K562 (cell line): ENCODE measurements at regions not wholly inside any gene's neighbourhood (a gene's known extent, or its start where the extent isn't known, plus 50 kb on each side); places are given as distances from the start of the nearest gene placed in this dataset.

Experiments
- ATAC-seq: fragments of 200-7000 bp; cut with Tn5 transposase; 3 replicates; pipeline ENCODE4 v1.9.1; 2020; ENCODE audit warnings: moderate library complexity
- BruUV-seq: library from RNA; stranded (reverse); fragments of 400-500 nt; replicated peaks from 2 replicates; lab custom pipeline; 2021; lab: Mats Ljungman, UMichigan
- CTCF ChIA-PET: fragments of 300-600 bp; formaldehyde crosslinking; extraction: SDS; loops from one replicate; lab custom pipeline; 2021; ENCODE audit warnings: low intra/inter-chr PET ratio; lab: Yijun Ruan, JAX
- POLR2A ChIA-PET: fragments of 300-600, 350-650 bp; sonication (Branson Sonifier 250); formaldehyde crosslinking; extraction: SDS; loops from one replicate; lab custom pipeline; 2021; ENCODE audit warnings: antibody characterized with exemption, inconsistent platforms; lab: Yijun Ruan, JAX
- DNase-seq, 4 experiments: peaks; one replicate each; pipeline versions ENCODE4 v3.0.0 to v3.0.0-alpha.2; 2011 to 2018; ENCODE audit warnings: low spot score in 3 of 4, mixed read lengths in 3 of 4; ENCODE audit errors: extremely low read depth in 1 of 4
- FAIRE-seq: peaks from 2 replicates; lab custom pipeline; 2011; peaks lifted over from hg19 to GRCh38; lab: Jason Lieb, UNC
- H2AFZ ChIP-seq: 2 replicates; pipeline ENCODE4 v1.6.0; 2011; ENCODE audit warnings: low read depth, low read length, control low read depth, inconsistent platforms
- H3K27ac ChIP-seq: fragments of 200-600 bp; 3 replicates; pipeline ENCODE4 v1.8.0; 2011; ENCODE audit warnings: low read depth, mild to moderate bottlenecking, control low read depth, inconsistent platforms, low read length, moderate library complexity, mixed read lengths; ENCODE audit errors: extremely low read depth
- H3K27me3 ChIP-seq, 2 experiments: fragments of 300-600 bp in 1 of 2; 2 replicates in 1 of 2; 3 replicates in 1 of 2; pipeline versions ENCODE4 v1.6.0 to v1.8.0; 2011; ENCODE audit warnings: inconsistent platforms in 2 of 2, low read length in 2 of 2, mild to moderate bottlenecking in 1 of 2, mixed read lengths in 1 of 2, moderate library complexity in 1 of 2; ENCODE audit not compliant: control insufficient read depth in 2 of 2, insufficient read depth in 2 of 2
- H3K36me3 ChIP-seq: fragments of 300-600 bp; 3 replicates; pipeline ENCODE4 v1.8.0; 2011; ENCODE audit warnings: mild to moderate bottlenecking, low read length, inconsistent platforms; ENCODE audit not compliant: control insufficient read depth, insufficient read depth
- H3K4me1 ChIP-seq, 2 experiments: fragments of 200-600 bp in 1 of 2; replicated peaks in 1 of 2; 2 replicates in 1 of 2; 3 replicates in 1 of 2; pipeline versions ENCODE4 v1.5.1 to v1.8.0; 2011; ENCODE audit warnings: inconsistent platforms in 2 of 2, low read length in 2 of 2, mild to moderate bottlenecking in 1 of 2, mixed read lengths in 1 of 2, moderate library complexity in 1 of 2; ENCODE audit not compliant: control insufficient read depth in 2 of 2, insufficient read depth in 2 of 2
- H3K4me2 ChIP-seq: 2 replicates; pipeline ENCODE4 v1.6.1; 2011; ENCODE audit warnings: low read length, control low read depth, inconsistent platforms, mixed read lengths; ENCODE audit not compliant: insufficient read depth
- H3K4me3 ChIP-seq: fragments of 200-600 bp; sonication (generic), shearing (Covaris generic); 2 replicates; pipeline ENCODE4 v1.5.1; 2016; ENCODE audit warnings: control low read depth, inconsistent platforms
- H3K79me2 ChIP-seq: fragments of 200-600 bp; 3 replicates; pipeline ENCODE4 v1.8.0; 2011; ENCODE audit warnings: low read length, inconsistent platforms; ENCODE audit not compliant: control insufficient read depth, insufficient read depth
- H3K9ac ChIP-seq, 2 experiments: 2 replicates each; pipeline versions ENCODE4 v1.6.0 to v1.6.1; 2011; ENCODE audit warnings: low read depth in 2 of 2, low read length in 2 of 2, control low read depth in 1 of 2, inconsistent platforms in 1 of 2, mild to moderate bottlenecking in 1 of 2, mixed read lengths in 1 of 2; ENCODE audit not compliant: insufficient read depth in 1 of 2
- H3K9me1 ChIP-seq: one replicate; pipeline ENCODE4 v1.6.0; 2011; ENCODE audit warnings: inconsistent platforms, mild to moderate bottlenecking, low read length, moderate library complexity; ENCODE audit not compliant: control insufficient read depth, insufficient read depth
- H3K9me3 ChIP-seq: replicated peaks from 2 replicates; pipeline ENCODE4 v1.5.1; 2011; ENCODE audit warnings: low read depth, low read length, inconsistent platforms; ENCODE audit not compliant: control insufficient read depth, insufficient read depth
- H4K20me1 ChIP-seq: replicated peaks from 2 replicates; pipeline ENCODE4 v1.6.1; 2011; ENCODE audit warnings: low read length, inconsistent platforms, mixed read lengths; ENCODE audit not compliant: control insufficient read depth, insufficient read depth
- CREB1 ChIP-seq, 2 experiments: sonication (generic) in 1 of 2; formaldehyde crosslinking in 1 of 2; IDR thresholded peaks; 2 replicates each; pipeline versions ENCODE4 v1.6.1 to v1.8.0; 2012 to 2022; ENCODE audit warnings: inconsistent platforms in 1 of 2, mild to moderate bottlenecking in 1 of 2, missing genetic modification reagents in 1 of 2, moderate library complexity in 1 of 2
- E4F1 ChIP-seq: fragments of 250-450 bp; sonication (Bioruptor Pico); IDR thresholded peaks from 2 replicates; pipeline ENCODE4 v1.5.0; 2021; ENCODE audit warnings: mild to moderate bottlenecking, borderline replicate concordance
- ETV5 ChIP-seq: sonication (generic); formaldehyde crosslinking; IDR thresholded peaks from 2 replicates; pipeline ENCODE4 v1.4.0; 2020; ENCODE audit warnings: low read depth, mild to moderate bottlenecking, missing genetic modification reagents
- FOSL1 ChIP-seq: fragments of 200-800 bp; sonication (Bioruptor generic); conservative IDR thresholded peaks from 2 replicates; pipeline ENCODE4 v1.6.1; 2016; ENCODE audit warnings: missing genetic modification characterization, missing compliant biosample characterization
- GATAD2B ChIP-seq: fragments of 450-650 bp; IDR thresholded peaks from 2 replicates; pipeline ENCODE4 v1.6.1; 2017; ENCODE audit warnings: mild to moderate bottlenecking, borderline replicate concordance
- KDM1A ChIP-seq, 2 experiments: fragments of 450-650 bp; IDR thresholded peaks; 2 replicates each; pipeline ENCODE4 v1.6.1; 2016; ENCODE audit warnings: mild to moderate bottlenecking in 2 of 2
- KLF10 ChIP-seq: fragments of 250-450 bp; sonication (Bioruptor Pico); IDR thresholded peaks from 2 replicates; pipeline ENCODE4 v1.6.1; 2021; ENCODE audit warnings: matching md5 sums
- KLF13 ChIP-seq: fragments of 450-650 bp; IDR thresholded peaks from 2 replicates; pipeline ENCODE4 v1.6.1; 2016; ENCODE audit warnings: missing genetic modification characterization, low read depth, mild to moderate bottlenecking, missing compliant biosample characterization, moderate library complexity, borderline replicate concordance
- NUFIP1 ChIP-seq: fragments of 450-650 bp; IDR thresholded peaks from 2 replicates; pipeline ENCODE4 v1.6.1; 2018; ENCODE audit not compliant: partially characterized antibody
- PML ChIP-seq: IDR thresholded peaks from 2 replicates; pipeline ENCODE4 v1.6.1; 2012; ENCODE audit warnings: low read length, inconsistent platforms
- POLR2B ChIP-seq: fragments of 450-650 bp; IDR thresholded peaks from 2 replicates; pipeline ENCODE4 v1.6.1; 2018; ENCODE audit warnings: low read depth; ENCODE audit not compliant: partially characterized antibody
- PURB ChIP-seq: sonication (generic); formaldehyde crosslinking; IDR thresholded peaks from 2 replicates; pipeline ENCODE4 v1.9.0; 2021; ENCODE audit warnings: low read depth, mild to moderate bottlenecking, missing genetic modification reagents
- THRA ChIP-seq: fragments of 450-650 bp; IDR thresholded peaks from 2 replicates; pipeline ENCODE4 v1.6.1; 2017; ENCODE audit warnings: mild to moderate bottlenecking, moderate library complexity
- YBX1 ChIP-seq: fragments of 450-650 bp; IDR thresholded peaks from 2 replicates; pipeline ENCODE4 v1.7.1; 2016; ENCODE audit warnings: mild to moderate bottlenecking
- WGBS: fragments of 100-300 bp; shearing (Covaris generic); methylation state at CpG from one replicate; pipeline ENCODE4 v1.1.6; 2016; ENCODE audit warnings: low coverage, mixed read lengths; ENCODE audit not compliant: insufficient coverage; ENCODE audit errors: missing lambda C conversion rate; 5-methylcytosine and 5-hydroxymethylcytosine counted together
- in situ Hi-C: fragments of 300-500 bp; cut with MboI; formaldehyde crosslinking; loops from 4 replicates; pipeline ENCODE4 v1.15.0; 2018; ENCODE audit warnings: inconsistent platforms, mixed read lengths
- intact Hi-C: fragments of 100-400 bp; cut with micrococcal nuclease; formaldehyde crosslinking; loops from 2 replicates; pipeline ENCODE4 v1.14.2; 2022
- TF ChIP-seq, protein P1 (sequence below): fragments of 450-650 bp; IDR thresholded peaks from 2 replicates; pipeline ENCODE4 v1.7.1; 2018; ENCODE audit warnings: mild to moderate bottlenecking, low read depth; ENCODE audit not compliant: partially characterized antibody
- TF ChIP-seq, protein P2 (sequence below): fragments of 250-450 bp; sonication (Bioruptor Pico); IDR thresholded peaks from 2 replicates; pipeline ENCODE4 v1.4.0; 2020; ENCODE audit warnings: borderline replicate concordance

DNA sequence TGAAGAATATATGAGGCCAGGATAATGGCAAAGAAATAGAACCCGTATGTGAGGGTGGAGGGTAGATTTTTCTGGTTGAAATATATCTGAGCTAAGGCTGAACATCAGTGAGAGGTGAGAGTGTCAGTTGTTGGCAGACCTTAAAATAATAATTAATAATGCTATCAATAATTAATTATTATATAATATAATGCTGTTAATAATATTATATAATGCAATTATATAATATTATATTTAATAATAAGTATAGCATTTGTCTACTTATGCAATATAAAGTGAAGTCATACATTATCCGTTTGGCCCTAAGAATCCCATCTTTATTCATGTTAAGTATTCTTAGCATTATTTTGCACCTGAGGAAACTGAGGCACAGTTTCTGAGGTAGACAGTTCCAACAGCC lies 269.9 kb upstream of the FZD8 start:
- 0% methylated on average over 2 of the region's 2 CpGs for WGBS
- no peaks in the 10 kb centered on the region for H3K9me1 ChIP-seq
- no peak for FAIRE-seq
- TF ChIP-seq KLF10 (CRISPR knock-in tag), result no peak
- no peak for TF ChIP-seq POLR2B
- no peak for TF ChIP-seq KLF13
- TF ChIP-seq, protein P1, sequence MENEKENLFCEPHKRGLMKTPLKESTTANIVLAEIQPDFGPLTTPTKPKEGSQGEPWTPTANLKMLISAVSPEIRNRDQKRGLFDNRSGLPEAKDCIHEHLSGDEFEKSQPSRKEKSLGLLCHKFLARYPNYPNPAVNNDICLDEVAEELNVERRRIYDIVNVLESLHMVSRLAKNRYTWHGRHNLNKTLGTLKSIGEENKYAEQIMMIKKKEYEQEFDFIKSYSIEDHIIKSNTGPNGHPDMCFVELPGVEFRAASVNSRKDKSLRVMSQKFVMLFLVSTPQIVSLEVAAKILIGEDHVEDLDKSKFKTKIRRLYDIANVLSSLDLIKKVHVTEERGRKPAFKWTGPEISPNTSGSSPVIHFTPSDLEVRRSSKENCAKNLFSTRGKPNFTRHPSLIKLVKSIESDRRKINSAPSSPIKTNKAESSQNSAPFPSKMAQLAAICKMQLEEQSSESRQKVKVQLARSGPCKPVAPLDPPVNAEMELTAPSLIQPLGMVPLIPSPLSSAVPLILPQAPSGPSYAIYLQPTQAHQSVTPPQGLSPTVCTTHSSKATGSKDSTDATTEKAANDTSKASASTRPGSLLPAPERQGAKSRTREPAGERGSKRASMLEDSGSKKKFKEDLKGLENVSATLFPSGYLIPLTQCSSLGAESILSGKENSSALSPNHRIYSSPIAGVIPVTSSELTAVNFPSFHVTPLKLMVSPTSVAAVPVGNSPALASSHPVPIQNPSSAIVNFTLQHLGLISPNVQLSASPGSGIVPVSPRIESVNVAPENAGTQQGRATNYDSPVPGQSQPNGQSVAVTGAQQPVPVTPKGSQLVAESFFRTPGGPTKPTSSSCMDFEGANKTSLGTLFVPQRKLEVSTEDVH, result no peak
- TF ChIP-seq PURB, result no peak
- TF ChIP-seq E4F1 (CRISPR knock-in tag), result no peak
- no peak for TF ChIP-seq PML
- TF ChIP-seq CREB1 (IDR thresholded peaks at IDR 0.05), result no peak
- TF ChIP-seq CREB1 (CRISPR knock-in tag; IDR thresholded peaks at IDR 0.05), result no peak
- TF ChIP-seq FOSL1 (tag), result no peak
- no peak for TF ChIP-seq THRA
- TF ChIP-seq KDM1A (IDR thresholded peaks at IDR 0.05), result no peak
- TF ChIP-seq YBX1, result no peak
- TF ChIP-seq, protein P2, sequence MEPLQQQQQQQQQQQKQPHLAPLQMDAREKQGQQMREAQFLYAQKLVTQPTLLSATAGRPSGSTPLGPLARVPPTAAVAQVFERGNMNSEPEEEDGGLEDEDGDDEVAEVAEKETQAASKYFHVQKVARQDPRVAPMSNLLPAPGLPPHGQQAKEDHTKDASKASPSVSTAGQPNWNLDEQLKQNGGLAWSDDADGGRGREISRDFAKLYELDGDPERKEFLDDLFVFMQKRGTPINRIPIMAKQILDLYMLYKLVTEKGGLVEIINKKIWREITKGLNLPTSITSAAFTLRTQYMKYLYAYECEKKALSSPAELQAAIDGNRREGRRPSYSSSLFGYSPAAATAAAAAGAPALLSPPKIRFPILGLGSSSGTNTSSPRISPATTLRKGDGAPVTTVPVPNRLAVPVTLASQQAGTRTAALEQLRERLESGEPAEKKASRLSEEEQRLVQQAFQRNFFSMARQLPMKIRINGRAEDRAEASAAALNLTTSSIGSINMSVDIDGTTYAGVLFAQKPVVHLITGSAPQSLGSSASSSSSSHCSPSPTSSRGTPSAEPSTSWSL (CRISPR knock-in tag), result no peak
- TF ChIP-seq GATAD2B, result no peak
- TF ChIP-seq ETV5 (CRISPR knock-in tag), result no peak
- no peak for TF ChIP-seq NUFIP1

More for the DNA sequence above, 269.9 kb upstream of the FZD8 start:
- BruUV-seq, result no TSS peak
- Histone ChIP-seq H3K9ac (no peak overlapping the region), H3K27me3 (no peaks in the 10 kb centered on the region), H3K4me1 (no peaks in the 10 kb centered on the region), H3K36me3 (no peaks in the 10 kb centered on the region), H3K79me2 (no peaks in the 10 kb centered on the region), H3K4me2 (no peak overlapping the region), H4K20me1 (no peaks in the 10 kb centered on the region), H3K4me3 (no peak overlapping the region), H3K9me3 (no peaks in the 10 kb centered on the region), H2AFZ (no peak overlapping the region), H3K27ac (no peak overlapping the region)
- intact Hi-C loops (no loop called here), in situ Hi-C loops (no loop called here)
- ATAC-seq, result no peak
- ChIA-PET POLR2A (no interaction called here), CTCF (interaction anchor here (0.6 kb wide), 1 partner anchor 1628 kb away, joined by 5 read pairs; no protein-coding TSS in a partner anchor)
- DNase-seq, result no peak
